ENCODE measurements at regions not wholly inside any gene's neighbourhood (a gene's known extent, or its start where the extent isn't known, plus 50 kb on each side); places are given as distances from the start of the nearest gene placed in this dataset.

GRCh38 chr7:131689662-131690234, 133.3 kb upstream of the PODXL start:
- DNase-seq (no peak), ATAC-seq (ENCODE audit: insufficient read depth, low read depth) (no peak)
- H2AFZ ChIP-seq (ENCODE audit: low read depth, low read length): no peak overlapping the region
- no peak overlapping the region for H3K27ac ChIP-seq (ENCODE audit: low read length)
- H3K9me3 ChIP-seq (ENCODE audit: insufficient read depth, low read length, severe bottlenecking): no peaks in the 10 kb centered on the region
- H3K4me3 ChIP-seq (ENCODE audit: low read depth in 1 of 2, low read length in 2 of 2): no peak overlapping the region
- H3K9ac ChIP-seq (ENCODE audit: low read depth, low read length): no peak overlapping the region
- no peaks in the 10 kb centered on the region for H3K27me3 ChIP-seq (ENCODE audit: insufficient read depth, low read length, poor library complexity)
- no peaks in the 10 kb centered on the region for H3K4me1 ChIP-seq (ENCODE audit: insufficient read depth, low read length)
- peaks cover 6% of the 10 kb centered on the region; the same call in 1 of the 2 replicates for H4K20me1 ChIP-seq (ENCODE audit: insufficient read depth, low read length)
- no peaks in the 10 kb centered on the region for H3K36me3 ChIP-seq (ENCODE audit: insufficient read depth, low read length)
- TF ChIP-seq EZH2 (IDR thresholded peaks at IDR 0.05; ENCODE audit: borderline replicate concordance, low read depth, low read length, severe bottlenecking): no peak
- TF ChIP-seq, protein P1, sequence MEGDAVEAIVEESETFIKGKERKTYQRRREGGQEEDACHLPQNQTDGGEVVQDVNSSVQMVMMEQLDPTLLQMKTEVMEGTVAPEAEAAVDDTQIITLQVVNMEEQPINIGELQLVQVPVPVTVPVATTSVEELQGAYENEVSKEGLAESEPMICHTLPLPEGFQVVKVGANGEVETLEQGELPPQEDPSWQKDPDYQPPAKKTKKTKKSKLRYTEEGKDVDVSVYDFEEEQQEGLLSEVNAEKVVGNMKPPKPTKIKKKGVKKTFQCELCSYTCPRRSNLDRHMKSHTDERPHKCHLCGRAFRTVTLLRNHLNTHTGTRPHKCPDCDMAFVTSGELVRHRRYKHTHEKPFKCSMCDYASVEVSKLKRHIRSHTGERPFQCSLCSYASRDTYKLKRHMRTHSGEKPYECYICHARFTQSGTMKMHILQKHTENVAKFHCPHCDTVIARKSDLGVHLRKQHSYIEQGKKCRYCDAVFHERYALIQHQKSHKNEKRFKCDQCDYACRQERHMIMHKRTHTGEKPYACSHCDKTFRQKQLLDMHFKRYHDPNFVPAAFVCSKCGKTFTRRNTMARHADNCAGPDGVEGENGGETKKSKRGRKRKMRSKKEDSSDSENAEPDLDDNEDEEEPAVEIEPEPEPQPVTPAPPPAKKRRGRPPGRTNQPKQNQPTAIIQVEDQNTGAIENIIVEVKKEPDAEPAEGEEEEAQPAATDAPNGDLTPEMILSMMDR (IDR thresholded peaks at IDR 0.05; ENCODE audit: borderline replicate concordance, extremely low read depth, low read length, poor library complexity, severe bottlenecking): no peak
- no peaks in the 10 kb centered on the region for H3K79me2 ChIP-seq (ENCODE audit: insufficient read depth, low read length)
- H3K4me2 ChIP-seq (ENCODE audit: insufficient read depth, low read length): no peak overlapping the region

- Histone ChIP-seq H3K79me2 (ENCODE audit: insufficient read depth, low read length) (no peaks in the 10 kb centered on the region), H3K4me1 (ENCODE audit: insufficient read depth, low read length) (no peaks in the 10 kb centered on the region), H3K27me3 (ENCODE audit: insufficient read depth, low read length, poor library complexity) (no peaks in the 10 kb centered on the region), H3K9me3 (ENCODE audit: insufficient read depth, low read length, severe bottlenecking) (no peaks in the 10 kb centered on the region), H3K9ac (ENCODE audit: low read depth, low read length) (no peak overlapping the region), H3K36me3 (ENCODE audit: insufficient read depth, low read length) (no peaks in the 10 kb centered on the region), H3K4me3 (ENCODE audit: low read depth in 1 of 2, low read length in 2 of 2) (no peak overlapping the region), H3K27ac (ENCODE audit: low read length) (no peak overlapping the region), H2AFZ (ENCODE audit: low read depth, low read length) (no peak overlapping the region), H3K4me2 (ENCODE audit: insufficient read depth, low read length) (no peak overlapping the region), H4K20me1 (ENCODE audit: insufficient read depth, low read length) (peaks cover 5% of the 10 kb centered on the region; the same call in 1 of the 2 replicates)
- ATAC-seq (ENCODE audit: insufficient read depth, low read depth) (peak; percentile 87), DNase-seq (peak; percentile 63)
- TF ChIP-seq, protein P1 (IDR thresholded peaks at IDR 0.05; ENCODE audit: borderline replicate concordance, extremely low read depth, low read length, poor library complexity, severe bottlenecking): peak; percentile 97
- TF ChIP-seq EZH2 (IDR thresholded peaks at IDR 0.05; ENCODE audit: borderline replicate concordance, low read depth, low read length, severe bottlenecking): no peak
Observed at GRCh38 chr7:131688738-131689661, 132.6 kb upstream of the PODXL start.

- H3K4me1 ChIP-seq (ENCODE audit: insufficient read depth, low read length): no peaks in the 10 kb centered on the region
- H3K4me2 ChIP-seq (ENCODE audit: insufficient read depth, low read length): no peak overlapping the region
- ATAC-seq (ENCODE audit: insufficient read depth, low read depth): no peak
- no peaks in the 10 kb centered on the region for H3K9me3 ChIP-seq (ENCODE audit: insufficient read depth, low read length, severe bottlenecking)
- H3K4me3 ChIP-seq (ENCODE audit: low read depth in 1 of 2, low read length in 2 of 2): no peak overlapping the region
- no peak for DNase-seq
- H3K27ac ChIP-seq (ENCODE audit: low read length): no peak overlapping the region
- H3K9ac ChIP-seq (ENCODE audit: low read depth, low read length): no peak overlapping the region
- no peaks in the 10 kb centered on the region for H3K79me2 ChIP-seq (ENCODE audit: insufficient read depth, low read length)
- H2AFZ ChIP-seq (ENCODE audit: low read depth, low read length): no peak overlapping the region
- H4K20me1 ChIP-seq (ENCODE audit: insufficient read depth, low read length): peaks cover 4% of the 10 kb centered on the region; the same call in 1 of the 2 replicates
- H3K27me3 ChIP-seq (ENCODE audit: insufficient read depth, low read length, poor library complexity): peaks cover 8% of the 10 kb centered on the region
- TF ChIP-seq, protein P1 (IDR thresholded peaks at IDR 0.05; ENCODE audit: borderline replicate concordance, extremely low read depth, low read length, poor library complexity, severe bottlenecking): no peak
- H3K36me3 ChIP-seq (ENCODE audit: insufficient read depth, low read length): no peaks in the 10 kb centered on the region
Observed at GRCh38 chr7:131687296-131687695, 130.9 kb upstream of the PODXL start.
